Transverse colon (tissue), 4 donors: ENCODE measurements at regions not wholly inside any gene's neighbourhood (a gene's known extent, or its start where the extent isn't known, plus 50 kb on each side); places are given as distances from the start of the nearest gene placed in this dataset.

Experiments used
- DNase-seq: peaks from one replicate; pipeline ENCODE4 v3.0.0-alpha.2; 2019
- H3K27ac ChIP-seq, 4 donors: fragments of 200-600 bp; sonication (generic); 2 replicates each; pipeline ENCODE4 v1.5.1; 2016 to 2018; ENCODE audit warnings: inconsistent platforms in 4 of 4
- H3K27me3 ChIP-seq: fragments of 200-600 bp; sonication (generic); 2 replicates; pipeline ENCODE4 v1.5.1; 2017; ENCODE audit warnings: inconsistent platforms
- H3K36me3 ChIP-seq, 4 donors: fragments of 200-600 bp; sonication (generic); 2 replicates each; pipeline ENCODE4 v1.5.1; 2017 to 2019; ENCODE audit warnings: inconsistent platforms in 4 of 4
- H3K4me1 ChIP-seq, 4 donors: fragments of 200-600 bp; sonication (generic); 2 replicates each; pipeline ENCODE4 v1.5.1; 2017 to 2020; ENCODE audit warnings: inconsistent platforms in 4 of 4
- H3K4me3 ChIP-seq, 4 donors: fragments of 200-600 bp; sonication (generic); 1 replicate in 1 of 4; 2 replicates in 3 of 4; pipeline versions ENCODE4 v1.5.1 to v1.6.1; 2017 to 2019; ENCODE audit warnings: inconsistent platforms in 4 of 4
- H3K9me3 ChIP-seq, 2 donors: fragments of 200-600 bp; sonication (generic); 2 replicates each; pipeline ENCODE4 v1.5.1; 2017 to 2019; ENCODE audit warnings: inconsistent platforms in 2 of 2
- EP300 ChIP-seq: sonication (generic); formaldehyde crosslinking; IDR thresholded peaks from one replicate; pipeline ENCODE4 v1.6.1; 2017; ENCODE audit warnings: antibody characterized with exemption, low read depth
- POLR2A ChIP-seq: fragments of 450-650 bp; IDR thresholded peaks from one replicate; pipeline ENCODE4 v1.6.1; 2016; ENCODE audit warnings: antibody characterized with exemption, mild to moderate bottlenecking, moderate library complexity
- POLR2AphosphoS5 ChIP-seq, 3 donors: sonication (generic); formaldehyde crosslinking; IDR thresholded peaks; one replicate each; pipeline ENCODE4 v1.6.1; 2016; ENCODE audit warnings: antibody characterized with exemption in 3 of 3
- WGBS, 2 donors: methylation state at CpG; one replicate each; pipeline ENCODE4 v1.1.5; 2018; ENCODE audit warnings: low coverage in 1 of 2; 5-methylcytosine and 5-hydroxymethylcytosine counted together
- in situ Hi-C, 4 donors: fragments of 200-750 bp; cut with MboI; loops; one replicate each; pipeline versions ENCODE4 v1.15.0 to v1.15.1; 2017; ENCODE audit warnings: low sequenced_read_pairs in 3 of 4, low pct_ligation_motif_present in 1 of 4, low pct_unique_long_range_greater_than_20kb in 1 of 4
- intact Hi-C: fragments of 100-400 bp; cut with DNase I; formaldehyde crosslinking; loops from one replicate; pipeline ENCODE4 v1.15.1; 2023; ENCODE audit warnings: low total_unique reads
- TF ChIP-seq, protein P1 (sequence below), 5 experiments: fragments of 200-600 bp in 3 of 5; fragments of 450-650 bp in 2 of 5; sonication (generic) in 3 of 5; IDR thresholded peaks; 1 replicate in 2 of 5; 2 replicates in 3 of 5; pipeline ENCODE4 v1.5.1; 2016 to 2017; ENCODE audit warnings: antibody characterized with exemption in 5 of 5, inconsistent platforms in 3 of 5, mild to moderate bottlenecking in 2 of 5, moderate library complexity in 1 of 5

GRCh38 chr2:122326471-122326870, 571.0 kb downstream of the TSN start:
- Histone ChIP-seq H3K4me1 (no peaks in the 10 kb centered on the region), H3K9me3 (no peaks in the 10 kb centered on the region), H3K36me3 (no peaks in the 10 kb centered on the region), H3K4me3 (no peak overlapping the region), H3K27me3 (no peaks in the 10 kb centered on the region), H3K27ac (no peak overlapping the region)
- intact Hi-C loops, result no loop called here
- 76 to 80% methylated on average over 1 to 3 of the region's 3 CpGs for WGBS, 2 donors
- in situ Hi-C loops, result no loop called here
- TF ChIP-seq POLR2A (no peak), POLR2AphosphoS5 (IDR thresholded peaks at IDR 0.05) (no peak), EP300 (no peak)
- TF ChIP-seq, protein P1, sequence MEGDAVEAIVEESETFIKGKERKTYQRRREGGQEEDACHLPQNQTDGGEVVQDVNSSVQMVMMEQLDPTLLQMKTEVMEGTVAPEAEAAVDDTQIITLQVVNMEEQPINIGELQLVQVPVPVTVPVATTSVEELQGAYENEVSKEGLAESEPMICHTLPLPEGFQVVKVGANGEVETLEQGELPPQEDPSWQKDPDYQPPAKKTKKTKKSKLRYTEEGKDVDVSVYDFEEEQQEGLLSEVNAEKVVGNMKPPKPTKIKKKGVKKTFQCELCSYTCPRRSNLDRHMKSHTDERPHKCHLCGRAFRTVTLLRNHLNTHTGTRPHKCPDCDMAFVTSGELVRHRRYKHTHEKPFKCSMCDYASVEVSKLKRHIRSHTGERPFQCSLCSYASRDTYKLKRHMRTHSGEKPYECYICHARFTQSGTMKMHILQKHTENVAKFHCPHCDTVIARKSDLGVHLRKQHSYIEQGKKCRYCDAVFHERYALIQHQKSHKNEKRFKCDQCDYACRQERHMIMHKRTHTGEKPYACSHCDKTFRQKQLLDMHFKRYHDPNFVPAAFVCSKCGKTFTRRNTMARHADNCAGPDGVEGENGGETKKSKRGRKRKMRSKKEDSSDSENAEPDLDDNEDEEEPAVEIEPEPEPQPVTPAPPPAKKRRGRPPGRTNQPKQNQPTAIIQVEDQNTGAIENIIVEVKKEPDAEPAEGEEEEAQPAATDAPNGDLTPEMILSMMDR (IDR thresholded peaks at IDR 0.05), result no peak
- DNase-seq, result no peak

DNA sequence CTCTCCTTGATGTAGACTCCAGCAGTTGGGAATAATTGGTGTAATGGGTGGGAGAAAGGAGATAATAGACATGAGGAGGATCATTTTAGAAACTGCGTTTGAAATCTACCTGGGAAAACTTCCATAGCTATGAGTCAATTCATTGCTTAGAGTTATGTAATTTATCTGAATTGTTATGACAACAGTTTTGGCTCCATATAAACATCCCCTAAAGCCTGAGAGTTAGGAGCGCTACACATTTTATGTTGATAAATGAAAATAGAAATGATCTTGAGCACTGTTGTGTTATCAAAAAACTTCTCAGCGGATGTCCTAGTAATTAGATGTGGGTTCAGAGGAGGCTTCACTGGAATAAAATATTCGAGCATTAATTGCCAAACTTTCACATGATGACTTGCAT, 573.4 kb downstream of the TSN start:
- DNase-seq, result no peak
- Histone ChIP-seq H3K27me3 (no peaks in the 10 kb centered on the region), H3K27ac (no peak overlapping the region), H3K4me1 (no peaks in the 10 kb centered on the region), H3K36me3 (no peaks in the 10 kb centered on the region), H3K9me3 (no peaks in the 10 kb centered on the region), H3K4me3 (no peak overlapping the region)
- WGBS, 2 donors, result 63 to 65% methylated on average over 4 of the region's 4 CpGs
- in situ Hi-C loops (no loop called here), intact Hi-C loops (no loop called here)
- TF ChIP-seq POLR2A (no peak), POLR2AphosphoS5 (IDR thresholded peaks at IDR 0.05) (no peak), EP300 (no peak)
- TF ChIP-seq, protein P1 (IDR thresholded peaks at IDR 0.05), result no peak

- Histone ChIP-seq H3K27me3 (no peaks in the 10 kb centered on the region), H3K4me3 (no peak overlapping the region), H3K4me1 (no peaks in the 10 kb centered on the region), H3K9me3 (no peaks in the 10 kb centered on the region), H3K36me3 (no peaks in the 10 kb centered on the region), H3K27ac (no peak overlapping the region)
- intact Hi-C loops (no loop called here), in situ Hi-C loops (no loop called here)
- WGBS, 2 donors, result 82 to 87% methylated on average over 2 of the region's 2 CpGs
- TF ChIP-seq POLR2AphosphoS5 (IDR thresholded peaks at IDR 0.05) (no peak), POLR2A (no peak), EP300 (no peak)
- TF ChIP-seq, protein P1 (IDR thresholded peaks at IDR 0.05), result no peak
- no peak for DNase-seq
These were observed 573.8 kb downstream of the TSN start for GRCh38 chr2:122329278-122329677.

GRCh38 chr2:122333932-122334331, 578.5 kb downstream of the TSN start:
- Histone ChIP-seq H3K36me3 (no peaks in the 10 kb centered on the region), H3K4me1 (no peaks in the 10 kb centered on the region), H3K27me3 (no peaks in the 10 kb centered on the region), H3K4me3 (no peak overlapping the region), H3K27ac (no peak overlapping the region), H3K9me3 (no peaks in the 10 kb centered on the region)
- in situ Hi-C loops (no loop called here), intact Hi-C loops (no loop called here)
- TF ChIP-seq POLR2AphosphoS5 (IDR thresholded peaks at IDR 0.05) (no peak), POLR2A (no peak), EP300 (no peak)
- TF ChIP-seq, protein P1 (IDR thresholded peaks at IDR 0.05), result no peak
- no peak for DNase-seq
- WGBS, 2 donors, result 86 to 100% methylated on average over 1 to 2 of the region's 2 CpGs
